H1 (cell line): ENCODE measurements at regions not wholly inside any gene's neighbourhood (a gene's known extent, or its start where the extent isn't known, plus 50 kb on each side); places are given as distances from the start of the nearest gene placed in this dataset.

Source experiments
- CTCF ChIA-PET: fragments of 300-600 bp; sonication (Branson Sonifier 250); formaldehyde crosslinking; loops from one replicate; lab custom pipeline; 2021; ENCODE audit not compliant: partially characterized antibody; lab: Charles Lee
- POLR2A ChIA-PET: fragments of 300-600 bp; sonication (Branson Sonifier 250); formaldehyde crosslinking; loops from one replicate; lab custom pipeline; 2021; ENCODE audit warnings: inconsistent platforms; ENCODE audit not compliant: partially characterized antibody; lab: Charles Lee
- DNase-seq, 2 experiments: peaks; one replicate each; pipeline versions ENCODE4 v3.0.0 to v3.0.0-alpha.2; 2010 to 2022; ENCODE audit warnings: low spot score in 2 of 2, low read depth in 1 of 2, mixed read lengths in 1 of 2
- FAIRE-seq: peaks from 2 replicates; lab custom pipeline; 2011; peaks lifted over from hg19 to GRCh38; lab: Jason Lieb, UNC
- H2AFZ ChIP-seq: 2 replicates; pipeline ENCODE4 v1.8.1; 2012; ENCODE audit warnings: low read length, inconsistent platforms
- H2AK5ac ChIP-seq: 2 replicates; pipeline ENCODE4 v1.6.1; 2013; ENCODE audit warnings: low read depth, low read length
- H2BK120ac ChIP-seq: replicated peaks from 2 replicates; pipeline ENCODE3; 2013; ENCODE audit warnings: low read depth, low read length, inconsistent platforms
- H2BK12ac ChIP-seq: 2 replicates; pipeline ENCODE4 v1.6.1; 2013; ENCODE audit warnings: low read depth, low read length
- H2BK15ac ChIP-seq: 2 replicates; pipeline ENCODE4 v1.6.1; 2013; ENCODE audit warnings: low read length
- H2BK20ac ChIP-seq: 2 replicates; pipeline ENCODE4 v1.6.1; 2013; ENCODE audit warnings: low read length
- H2BK5ac ChIP-seq: 2 replicates; pipeline ENCODE4 v1.6.1; 2013; ENCODE audit warnings: low read depth, low read length
- H3K14ac ChIP-seq: 2 replicates; pipeline ENCODE4 v1.6.1; 2013; ENCODE audit warnings: inconsistent platforms; ENCODE audit not compliant: insufficient read length
- H3K18ac ChIP-seq: 2 replicates; pipeline ENCODE4 v1.6.1; 2013; ENCODE audit warnings: low read length; ENCODE audit errors: extremely low read depth
- H3K23ac ChIP-seq: 2 replicates; pipeline ENCODE4 v1.6.1; 2013; ENCODE audit warnings: inconsistent platforms; ENCODE audit not compliant: insufficient read length
- H3K23me2 ChIP-seq: 2 replicates; pipeline ENCODE4 v1.6.1; 2013; ENCODE audit warnings: low read depth, low read length
- H3K27ac ChIP-seq: 2 replicates; pipeline ENCODE4 v1.6.1; 2011; ENCODE audit warnings: low read depth, low read length, inconsistent platforms
- H3K27me3 ChIP-seq, 4 experiments: replicated peaks in 1 of 4; 1 replicate in 1 of 4; 2 replicates in 3 of 4; pipeline versions ENCODE4 v1.6.1 to v1.8.1; 2011 to 2013; ENCODE audit warnings: low read length in 3 of 4, mild to moderate bottlenecking in 3 of 4, inconsistent platforms in 2 of 4, mixed read lengths in 2 of 4, moderate library complexity in 1 of 4; ENCODE audit not compliant: control insufficient read depth in 3 of 4, insufficient read depth in 3 of 4; ENCODE audit errors: extremely low read depth in 1 of 4
- H3K36me3 ChIP-seq, 4 experiments: 2 replicates each; pipeline versions ENCODE4 v1.6.1 to v1.8.1; 2011 to 2013; ENCODE audit warnings: mild to moderate bottlenecking in 4 of 4, low read length in 3 of 4, moderate library complexity in 2 of 4, control low read depth in 1 of 4, inconsistent platforms in 1 of 4; ENCODE audit not compliant: insufficient read depth in 4 of 4, control insufficient read depth in 2 of 4
- H3K4ac ChIP-seq: replicated peaks from 2 replicates; pipeline ENCODE3; 2013; ENCODE audit warnings: low read length, low read depth, mixed read lengths, inconsistent platforms; ENCODE audit not compliant: insufficient read length
- H3K4me1 ChIP-seq, 4 experiments: replicated peaks in 1 of 4; 1 replicate in 1 of 4; 2 replicates in 3 of 4; pipeline versions ENCODE4 v1.6.1 to v1.8.1; 2011 to 2013; ENCODE audit warnings: low read length in 3 of 4, inconsistent platforms in 2 of 4, mixed read lengths in 1 of 4; ENCODE audit not compliant: insufficient read depth in 4 of 4, control insufficient read depth in 3 of 4
- H3K4me2 ChIP-seq, 2 experiments: 2 replicates each; pipeline versions ENCODE4 v1.6.1 to v1.8.1; 2011 to 2013; ENCODE audit warnings: low read depth in 2 of 2, low read length in 2 of 2, control low read depth in 1 of 2, inconsistent platforms in 1 of 2, mild to moderate bottlenecking in 1 of 2; ENCODE audit not compliant: insufficient read depth in 1 of 2
- H3K4me3 ChIP-seq, 4 experiments: fragments of 200-600, 300-600 bp in 1 of 4; sonication (generic), shearing (Covaris generic), sonication (Bioruptor Twin) in 1 of 4; 2 replicates each; pipeline versions ENCODE4 v1.5.1 to v1.8.1; 2011 to 2016; ENCODE audit warnings: low read length in 4 of 4, low read depth in 3 of 4, control low read depth in 2 of 4, inconsistent platforms in 2 of 4, mild to moderate bottlenecking in 2 of 4, mixed read lengths in 1 of 4, moderate library complexity in 1 of 4; ENCODE audit not compliant: insufficient read depth in 2 of 4; ENCODE audit errors: extremely low read depth in 1 of 4
- H3K56ac ChIP-seq: replicated peaks from 2 replicates; pipeline ENCODE3; 2013; ENCODE audit warnings: low read depth, mild to moderate bottlenecking, mixed read lengths, low read length, inconsistent platforms; ENCODE audit not compliant: insufficient read length
- H3K79me1 ChIP-seq: 2 replicates; pipeline ENCODE4 v1.6.1; 2013; ENCODE audit warnings: low read depth, low read length, control low read depth
- H3K79me2 ChIP-seq, 2 experiments: 2 replicates each; pipeline versions ENCODE4 v1.6.1 to v1.8.1; 2012 to 2013; ENCODE audit warnings: low read length in 2 of 2, mild to moderate bottlenecking in 2 of 2, inconsistent platforms in 1 of 2; ENCODE audit not compliant: insufficient read depth in 2 of 2, control insufficient read depth in 1 of 2
- H3K9ac ChIP-seq, 4 experiments: replicated peaks in 1 of 4; 1 replicate in 1 of 4; 2 replicates in 3 of 4; pipeline versions ENCODE4 v1.6.1 to v1.8.1; 2011 to 2013; ENCODE audit warnings: low read depth in 3 of 4, low read length in 3 of 4, control low read depth in 2 of 4, mild to moderate bottlenecking in 2 of 4, moderate library complexity in 2 of 4, inconsistent platforms in 1 of 4; ENCODE audit errors: extremely low read depth in 1 of 4
- H3K9me3 ChIP-seq, 2 experiments: 2 replicates each; pipeline versions ENCODE4 v1.6.1 to v1.8.1; 2012 to 2013; ENCODE audit warnings: mild to moderate bottlenecking in 2 of 2, moderate library complexity in 2 of 2, control low read depth in 1 of 2, inconsistent platforms in 1 of 2, low read depth in 1 of 2, low read length in 1 of 2, mixed read lengths in 1 of 2; ENCODE audit not compliant: insufficient read depth in 2 of 2
- H4K20me1 ChIP-seq, 2 experiments: replicated peaks in 1 of 2; 2 replicates each; pipeline versions ENCODE3 to v1.8.1; 2011 to 2013; ENCODE audit warnings: inconsistent platforms in 2 of 2, low read length in 2 of 2, mild to moderate bottlenecking in 1 of 2; ENCODE audit not compliant: insufficient read depth in 2 of 2, control insufficient read depth in 1 of 2
- H4K5ac ChIP-seq: 2 replicates; pipeline ENCODE4 v1.6.1; 2013; ENCODE audit warnings: low read length, low read depth, mixed read lengths, inconsistent platforms; ENCODE audit not compliant: insufficient read length
- H4K8ac ChIP-seq: 2 replicates; pipeline ENCODE4 v1.8.0; 2013; ENCODE audit warnings: mild to moderate bottlenecking, moderate library complexity, low read length, inconsistent platforms; ENCODE audit not compliant: insufficient read depth; ENCODE audit errors: extremely low read depth
- H4K91ac ChIP-seq: replicated peaks from 2 replicates; pipeline ENCODE3; 2013; ENCODE audit warnings: low read length, mixed read lengths, inconsistent platforms; ENCODE audit not compliant: insufficient read length
- RXRA ChIP-seq: IDR thresholded peaks from 2 replicates; pipeline ENCODE4 v1.6.1; 2011; ENCODE audit warnings: low read depth, mild to moderate bottlenecking, low read length, moderate library complexity; ENCODE audit not compliant: insufficient read depth
- SIRT6 ChIP-seq: IDR thresholded peaks from one replicate; pipeline ENCODE4 v1.7.1; 2012; ENCODE audit warnings: low read length, inconsistent platforms
- SIX5 ChIP-seq: IDR thresholded peaks from 2 replicates; pipeline ENCODE4 v1.6.1; 2011; ENCODE audit warnings: mild to moderate bottlenecking, low read depth, low read length
- SP2 ChIP-seq: IDR thresholded peaks from 2 replicates; pipeline ENCODE4 v1.6.1; 2012; ENCODE audit warnings: mild to moderate bottlenecking, low read length, inconsistent platforms
- TAF1 ChIP-seq: IDR thresholded peaks from 2 replicates; pipeline ENCODE4 v1.6.1; 2011; ENCODE audit warnings: mild to moderate bottlenecking, low read depth, low read length
- TAF7 ChIP-seq: optimal IDR thresholded peaks from 2 replicates; pipeline ENCODE3; 2011; ENCODE audit warnings: low read depth, mild to moderate bottlenecking, inconsistent platforms, low read length, moderate library complexity, borderline replicate concordance
- WGBS, 2 experiments: shearing (Covaris generic) in 1 of 2; methylation state at CpG; one replicate each; pipeline versions ENCODE4 v1.1.6 to v1.1.7; 2013 to 2015; ENCODE audit warnings: low lambda C conversion rate in 2 of 2, mixed read lengths in 2 of 2, inconsistent platforms in 1 of 2, low coverage in 1 of 2, missing lambda C conversion rate in 1 of 2; ENCODE audit not compliant: insufficient replicate concordance in 2 of 2, insufficient coverage in 1 of 2, insufficient read length in 1 of 2; ENCODE audit errors: extremely low coverage in 1 of 2, missing lambda C conversion rate in 1 of 2; 5-methylcytosine and 5-hydroxymethylcytosine counted together

- DNase-seq, result no peak
- Histone ChIP-seq H4K20me1 (no peaks in the 10 kb centered on the region), H3K9me3 (no peaks in the 10 kb centered on the region), H3K23me2 (no peaks in the 10 kb centered on the region), H2AK5ac (no peak overlapping the region), H2BK120ac (no peak overlapping the region), H2AFZ (no peak overlapping the region), H4K8ac (no peak overlapping the region), H3K23ac (no peak overlapping the region), H3K4me3 (no peak overlapping the region), H2BK5ac (no peak overlapping the region), H2BK20ac (no peak overlapping the region), H3K79me1 (no peaks in the 10 kb centered on the region), H3K27ac (no peak overlapping the region), H4K91ac (no peak overlapping the region), H3K56ac (no peak overlapping the region), H3K27me3 (no peaks in the 10 kb centered on the region), H2BK12ac (no peak overlapping the region), H3K9ac (no peak overlapping the region), H4K5ac (no peak overlapping the region), H3K4me2 (no peak overlapping the region), H3K14ac (no peak overlapping the region), H3K18ac (no peak overlapping the region), H3K36me3 (no peaks in the 10 kb centered on the region), H2BK15ac (no peak overlapping the region), H3K79me2 (no peaks in the 10 kb centered on the region), H3K4me1 (no peaks in the 10 kb centered on the region), H3K4ac (no peak overlapping the region)
- ChIA-PET CTCF (interaction anchor here (0.8 to 1.1 kb wide), 3 partner anchors 13 to 33 kb away, joined by 3 read pairs; no protein-coding TSS in a partner anchor), POLR2A (no interaction called here)
- no peak for FAIRE-seq
- 89% methylated on average over 4 of the region's 4 CpGs; no CpG with 5 or more reads in 1 of the 2 experiments for WGBS, 2 experiments
- TF ChIP-seq TAF7 (no peak), SIRT6 (no peak), RXRA (no peak), TAF1 (no peak), SP2 (no peak), SIX5 (no peak)
These were observed 101.8 kb upstream of the ST8SIA2 start for GRCh38 chr15:92291900-92292299.
